ENCODE measurements at regions not wholly inside any gene's neighbourhood (a gene's known extent, or its start where the extent isn't known, plus 50 kb on each side); places are given as distances from the start of the nearest gene placed in this dataset.

DNA sequence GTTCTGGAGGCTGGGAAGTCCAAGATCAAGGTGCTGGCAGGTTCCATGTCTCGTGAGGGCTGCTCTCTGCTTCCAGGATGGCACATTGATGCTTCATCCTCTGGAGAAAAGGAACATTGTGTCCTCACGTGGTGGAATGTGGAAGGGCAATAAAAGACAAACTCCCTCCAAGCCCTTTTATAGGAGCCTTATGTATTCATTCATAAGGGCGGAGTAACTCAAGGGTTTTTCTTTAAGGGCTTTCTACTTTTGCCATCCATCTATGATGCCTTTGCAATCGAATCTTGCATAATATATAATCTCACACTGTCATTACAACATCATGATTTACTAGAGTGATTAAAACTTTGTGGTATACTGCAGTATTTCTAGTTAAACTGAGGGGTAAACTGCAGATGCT lies 132.7 kb upstream of the DDHD1 start:
- Histone ChIP-seq H3K9me3 (ENCODE audit: control insufficient read depth, low read length) (no peaks in the 10 kb centered on the region), H3K4me1 (ENCODE audit: control insufficient read depth, insufficient read depth, low read length, poor library complexity, severe bottlenecking) (no peaks in the 10 kb centered on the region), H3K36me3 (ENCODE audit: control insufficient read depth, insufficient read depth, low read length) (no peaks in the 10 kb centered on the region), H3K4me3 (ENCODE audit: insufficient read depth, low read depth, low read length, poor library complexity, severe bottlenecking) (no peak overlapping the region), H3K27me3 (replicated peaks; ENCODE audit: control insufficient read depth, insufficient read depth, low read length, poor library complexity, severe bottlenecking) (no peaks in the 10 kb centered on the region), H3K27ac (ENCODE audit: insufficient read depth, low read length, poor library complexity, severe bottlenecking) (no peak overlapping the region)
- DNase-seq, result no peak

DNA sequence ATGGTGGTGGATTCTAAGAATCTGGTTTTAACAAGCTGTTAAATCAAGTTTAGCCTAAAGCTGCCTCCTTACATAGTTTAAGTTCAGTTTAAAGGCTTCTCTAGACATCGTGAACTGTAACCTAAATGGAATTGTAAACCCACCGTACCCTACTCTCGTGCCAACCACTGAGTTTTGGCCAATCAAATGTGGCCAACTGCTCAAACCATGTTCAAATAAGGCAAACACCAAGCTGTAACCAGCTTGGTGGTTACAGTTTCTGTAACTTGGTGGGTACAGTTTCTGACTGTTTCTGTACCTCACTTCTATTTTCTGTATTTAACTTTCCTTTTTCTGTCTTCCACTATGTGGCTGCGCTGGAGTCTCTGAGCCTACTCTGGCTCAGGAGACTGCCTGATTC lies 131.9 kb upstream of the DDHD1 start:
- Histone ChIP-seq H3K27ac (ENCODE audit: insufficient read depth, low read length, poor library complexity, severe bottlenecking) (no peak overlapping the region), H3K36me3 (ENCODE audit: control insufficient read depth, insufficient read depth, low read length) (no peaks in the 10 kb centered on the region), H3K9me3 (ENCODE audit: control insufficient read depth, low read length) (no peaks in the 10 kb centered on the region), H3K4me3 (ENCODE audit: insufficient read depth, low read depth, low read length, poor library complexity, severe bottlenecking) (no peak overlapping the region), H3K27me3 (replicated peaks; ENCODE audit: control insufficient read depth, insufficient read depth, low read length, poor library complexity, severe bottlenecking) (no peaks in the 10 kb centered on the region), H3K4me1 (ENCODE audit: control insufficient read depth, insufficient read depth, low read length, poor library complexity, severe bottlenecking) (no peaks in the 10 kb centered on the region)
- DNase-seq, result no peak

DNA sequence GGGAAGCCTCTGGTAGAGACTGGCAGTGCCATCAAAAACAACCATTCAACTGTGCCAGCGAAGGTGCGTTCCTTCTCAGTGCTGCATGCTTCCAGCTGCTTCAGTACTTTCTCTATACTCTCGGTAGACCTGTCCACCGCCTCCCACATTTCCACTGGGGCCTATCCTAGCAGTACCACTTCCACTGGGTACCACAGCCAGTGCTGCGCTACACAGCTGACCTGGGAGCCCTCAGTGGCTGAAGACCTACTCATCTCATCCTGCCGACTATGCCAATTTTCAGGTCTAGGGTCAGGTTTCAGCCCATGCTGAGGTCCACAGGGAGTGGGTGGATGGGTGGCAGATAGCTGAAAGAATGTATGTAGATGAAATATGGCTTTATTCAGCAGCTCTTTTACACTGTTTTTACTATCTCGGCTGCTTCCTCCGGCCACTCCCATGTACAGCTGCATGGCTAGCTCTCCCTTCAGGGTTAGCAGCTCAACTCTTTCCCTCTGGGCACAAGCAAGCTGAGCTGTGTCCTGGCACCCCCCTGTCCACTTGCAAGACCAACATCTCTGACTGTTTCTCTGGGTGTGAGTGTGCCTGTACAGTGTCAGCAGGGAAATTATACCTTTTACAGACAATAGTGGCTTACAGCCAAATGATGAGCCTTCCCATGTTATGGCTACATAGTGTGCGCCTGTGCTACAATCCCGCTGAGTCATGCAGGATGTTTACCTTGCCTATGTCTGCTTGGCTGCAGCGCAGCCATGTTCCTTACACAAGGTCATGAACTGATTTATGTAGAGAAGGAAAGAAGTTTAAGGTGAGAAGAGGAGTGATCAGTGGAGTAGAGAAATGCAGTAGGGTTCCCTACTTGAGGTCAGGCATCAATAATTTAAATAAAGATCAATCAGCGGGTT lies 125.7 kb upstream of the DDHD1 start:
- no peaks in the 10 kb centered on the region for H3K4me1 ChIP-seq (ENCODE audit: control insufficient read depth, insufficient read depth, low read length, poor library complexity, severe bottlenecking)
- H3K27me3 ChIP-seq (replicated peaks; ENCODE audit: control insufficient read depth, insufficient read depth, low read length, poor library complexity, severe bottlenecking), result no peaks in the 10 kb centered on the region
- DNase-seq, result no peak
- no peaks in the 10 kb centered on the region for H3K36me3 ChIP-seq (ENCODE audit: control insufficient read depth, insufficient read depth, low read length)
- H3K27ac ChIP-seq (ENCODE audit: insufficient read depth, low read length, poor library complexity, severe bottlenecking), result no peak overlapping the region
- H3K4me3 ChIP-seq (ENCODE audit: insufficient read depth, low read depth, low read length, poor library complexity, severe bottlenecking), result no peak overlapping the region
- no peaks in the 10 kb centered on the region for H3K9me3 ChIP-seq (ENCODE audit: control insufficient read depth, low read length)

- H3K4me3 ChIP-seq (ENCODE audit: insufficient read depth, low read depth, low read length, poor library complexity, severe bottlenecking), result no peak overlapping the region
- H3K27me3 ChIP-seq (replicated peaks; ENCODE audit: control insufficient read depth, insufficient read depth, low read length, poor library complexity, severe bottlenecking), result no peaks in the 10 kb centered on the region
- H3K9me3 ChIP-seq (ENCODE audit: control insufficient read depth, low read length), result no peaks in the 10 kb centered on the region
- no peaks in the 10 kb centered on the region for H3K4me1 ChIP-seq (ENCODE audit: control insufficient read depth, insufficient read depth, low read length, poor library complexity, severe bottlenecking)
- DNase-seq, result no peak
- no peak overlapping the region for H3K27ac ChIP-seq (ENCODE audit: insufficient read depth, low read length, poor library complexity, severe bottlenecking)
- no peaks in the 10 kb centered on the region for H3K36me3 ChIP-seq (ENCODE audit: control insufficient read depth, insufficient read depth, low read length)
Measured at GRCh38 chr14:53273671-53274072, 120.5 kb upstream of the DDHD1 start.

GRCh38 chr14:53265025-53265424 lies 111.9 kb upstream of the DDHD1 start:
- no peaks in the 10 kb centered on the region for H3K36me3 ChIP-seq (ENCODE audit: control insufficient read depth, insufficient read depth, low read length)
- no peak for DNase-seq
- H3K4me1 ChIP-seq (ENCODE audit: control insufficient read depth, insufficient read depth, low read length, poor library complexity, severe bottlenecking), result no peaks in the 10 kb centered on the region
- H3K27me3 ChIP-seq (replicated peaks; ENCODE audit: control insufficient read depth, insufficient read depth, low read length, poor library complexity, severe bottlenecking), result no peaks in the 10 kb centered on the region
- no peaks in the 10 kb centered on the region for H3K9me3 ChIP-seq (ENCODE audit: control insufficient read depth, low read length)
- H3K4me3 ChIP-seq (ENCODE audit: insufficient read depth, low read depth, low read length, poor library complexity, severe bottlenecking), result no peak overlapping the region
- H3K27ac ChIP-seq (ENCODE audit: insufficient read depth, low read length, poor library complexity, severe bottlenecking), result no peak overlapping the region

DNA sequence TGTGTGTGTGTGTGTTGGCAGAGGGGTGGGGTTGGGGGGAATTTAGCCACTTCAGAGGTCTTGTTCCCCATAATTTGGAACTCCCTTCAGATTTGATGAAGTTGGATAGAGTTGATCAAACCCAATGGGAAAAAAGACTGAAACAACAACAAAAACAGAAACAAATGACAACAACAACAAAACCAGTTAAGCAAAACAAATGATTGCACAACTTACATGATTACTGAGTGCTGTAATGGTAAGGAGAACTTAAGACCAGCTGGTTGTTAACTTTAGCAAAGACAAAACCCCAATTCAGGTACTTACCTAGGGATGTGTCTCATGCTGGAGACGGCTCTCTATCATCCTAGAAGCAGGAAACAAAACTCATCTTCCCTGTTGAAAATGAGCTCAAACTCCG lies 107.8 kb upstream of the DDHD1 start:
- Histone ChIP-seq H3K27ac (ENCODE audit: insufficient read depth, low read length, poor library complexity, severe bottlenecking) (no peak overlapping the region), H3K27me3 (replicated peaks; ENCODE audit: control insufficient read depth, insufficient read depth, low read length, poor library complexity, severe bottlenecking) (no peaks in the 10 kb centered on the region), H3K9me3 (ENCODE audit: control insufficient read depth, low read length) (no peaks in the 10 kb centered on the region), H3K4me3 (ENCODE audit: insufficient read depth, low read depth, low read length, poor library complexity, severe bottlenecking) (no peak overlapping the region), H3K36me3 (ENCODE audit: control insufficient read depth, insufficient read depth, low read length) (no peaks in the 10 kb centered on the region), H3K4me1 (ENCODE audit: control insufficient read depth, insufficient read depth, low read length, poor library complexity, severe bottlenecking) (no peaks in the 10 kb centered on the region)
- no peak for DNase-seq

DNA sequence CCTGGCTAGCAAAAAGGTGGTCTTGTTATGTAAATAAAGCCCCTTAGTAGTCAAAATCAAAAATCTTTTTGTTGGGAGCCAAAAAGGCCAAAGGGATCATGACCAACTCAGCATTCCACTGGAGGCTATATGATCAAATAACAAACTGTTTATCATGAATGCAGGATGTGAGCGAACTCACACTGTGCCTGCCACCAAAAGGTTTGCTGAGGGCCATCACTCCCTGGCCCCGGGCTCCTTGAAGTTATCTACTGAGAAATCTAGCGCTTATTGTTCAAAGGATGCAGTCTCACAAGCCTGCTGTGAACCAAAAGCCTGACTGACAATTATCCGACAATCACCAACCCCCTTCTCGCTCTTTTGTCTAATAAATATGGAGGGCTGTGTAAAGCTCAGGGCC lies 107.2 kb upstream of the DDHD1 start:
- no peaks in the 10 kb centered on the region for H3K4me1 ChIP-seq (ENCODE audit: control insufficient read depth, insufficient read depth, low read length, poor library complexity, severe bottlenecking)
- DNase-seq, result no peak

DNA sequence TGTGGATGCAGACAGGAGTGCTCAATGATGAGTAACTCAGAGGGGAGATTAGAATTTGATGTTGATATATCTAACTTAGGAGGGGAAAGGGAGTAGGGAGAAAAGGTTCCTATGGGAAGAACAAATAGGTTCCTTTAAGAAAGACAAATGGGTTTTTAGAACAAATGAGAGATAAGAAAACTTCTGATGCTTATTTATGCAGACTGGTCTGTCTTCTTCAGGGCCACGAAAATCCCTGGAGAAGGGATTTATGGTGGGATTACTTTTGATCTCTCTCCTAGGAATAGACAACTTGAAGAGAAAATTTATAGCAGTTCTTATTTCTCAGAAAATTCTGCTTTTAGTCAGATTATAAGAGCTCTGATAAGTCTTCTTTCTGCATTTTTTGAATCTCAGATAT lies 99.0 kb upstream of the DDHD1 start:
- H3K4me3 ChIP-seq (ENCODE audit: insufficient read depth, low read depth, low read length, poor library complexity, severe bottlenecking), result no peak overlapping the region
- no peak overlapping the region for H3K27ac ChIP-seq (ENCODE audit: insufficient read depth, low read length, poor library complexity, severe bottlenecking)
- H3K36me3 ChIP-seq (ENCODE audit: control insufficient read depth, insufficient read depth, low read length), result no peaks in the 10 kb centered on the region
- H3K9me3 ChIP-seq (ENCODE audit: control insufficient read depth, low read length), result no peaks in the 10 kb centered on the region
- no peak for DNase-seq
- no peaks in the 10 kb centered on the region for H3K4me1 ChIP-seq (ENCODE audit: control insufficient read depth, insufficient read depth, low read length, poor library complexity, severe bottlenecking)
- H3K27me3 ChIP-seq (replicated peaks; ENCODE audit: control insufficient read depth, insufficient read depth, low read length, poor library complexity, severe bottlenecking), result no peaks in the 10 kb centered on the region

More for the DNA sequence above, 107.2 kb upstream of the DDHD1 start:
- Histone ChIP-seq H3K27ac (ENCODE audit: insufficient read depth, low read length, poor library complexity, severe bottlenecking) (no peak overlapping the region), H3K4me3 (ENCODE audit: insufficient read depth, low read depth, low read length, poor library complexity, severe bottlenecking) (no peak overlapping the region), H3K36me3 (ENCODE audit: control insufficient read depth, insufficient read depth, low read length) (no peaks in the 10 kb centered on the region), H3K27me3 (replicated peaks; ENCODE audit: control insufficient read depth, insufficient read depth, low read length, poor library complexity, severe bottlenecking) (no peaks in the 10 kb centered on the region), H3K9me3 (ENCODE audit: control insufficient read depth, low read length) (no peaks in the 10 kb centered on the region)

GRCh38 chr14:53249059-53249458 lies 95.9 kb upstream of the DDHD1 start:
- DNase-seq, result no peak

DNA sequence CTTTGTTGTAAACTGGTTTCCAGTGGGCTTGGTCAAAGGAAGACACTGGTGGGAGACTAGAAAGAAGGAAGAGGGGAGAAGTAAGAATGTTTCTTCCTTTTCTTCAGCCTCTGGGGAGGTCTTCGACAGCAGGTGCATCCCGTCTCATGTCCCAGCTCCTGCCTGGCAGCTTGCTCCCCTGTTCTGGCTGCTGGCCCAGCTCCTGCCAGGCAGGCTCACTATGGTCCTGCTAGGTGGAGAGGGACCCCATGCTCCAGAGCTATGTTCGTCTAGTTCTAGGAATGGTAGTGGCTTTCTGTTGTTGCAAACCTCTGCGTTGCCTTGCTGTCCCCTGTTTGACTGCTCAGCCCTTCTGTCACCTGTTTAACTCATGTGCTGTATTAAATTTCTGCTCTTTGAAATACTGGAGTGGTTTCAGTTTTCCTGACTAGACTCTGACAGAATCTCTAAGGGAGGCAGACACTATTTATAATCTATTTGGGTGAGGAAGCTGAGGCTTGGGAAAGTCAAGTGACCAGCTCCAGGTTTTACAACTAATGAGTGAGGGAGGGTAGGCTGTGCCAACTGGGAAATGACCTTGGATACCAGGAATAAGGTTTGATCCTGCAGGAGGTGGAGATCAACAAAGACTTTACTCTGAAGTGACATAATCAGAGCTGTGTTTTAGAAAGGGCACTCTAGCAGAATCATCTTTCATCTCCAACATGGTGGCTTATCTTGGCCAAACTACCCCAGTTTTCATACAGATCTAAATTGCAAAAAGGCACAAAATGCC lies 94.7 kb upstream of the DDHD1 start:
- no peak for DNase-seq
- H3K4me1 ChIP-seq (ENCODE audit: control insufficient read depth, insufficient read depth, low read length, poor library complexity, severe bottlenecking), result no peaks in the 10 kb centered on the region
- H3K36me3 ChIP-seq (ENCODE audit: control insufficient read depth, insufficient read depth, low read length), result no peaks in the 10 kb centered on the region
- H3K27ac ChIP-seq (ENCODE audit: insufficient read depth, low read length, poor library complexity, severe bottlenecking), result no peak overlapping the region
- no peaks in the 10 kb centered on the region for H3K27me3 ChIP-seq (replicated peaks; ENCODE audit: control insufficient read depth, insufficient read depth, low read length, poor library complexity, severe bottlenecking)
- no peak overlapping the region for H3K4me3 ChIP-seq (ENCODE audit: insufficient read depth, low read depth, low read length, poor library complexity, severe bottlenecking)
- H3K9me3 ChIP-seq (ENCODE audit: control insufficient read depth, low read length), result no peaks in the 10 kb centered on the region

More at GRCh38 chr14:53249059-53249458, 95.9 kb upstream of the DDHD1 start:
- no peak overlapping the region for H3K4me3 ChIP-seq (ENCODE audit: insufficient read depth, low read depth, low read length, poor library complexity, severe bottlenecking)
- H3K27ac ChIP-seq (ENCODE audit: insufficient read depth, low read length, poor library complexity, severe bottlenecking), result no peak overlapping the region
- H3K4me1 ChIP-seq (ENCODE audit: control insufficient read depth, insufficient read depth, low read length, poor library complexity, severe bottlenecking), result no peaks in the 10 kb centered on the region
- no peaks in the 10 kb centered on the region for H3K9me3 ChIP-seq (ENCODE audit: control insufficient read depth, low read length)
- H3K27me3 ChIP-seq (replicated peaks; ENCODE audit: control insufficient read depth, insufficient read depth, low read length, poor library complexity, severe bottlenecking), result no peaks in the 10 kb centered on the region
- H3K36me3 ChIP-seq (ENCODE audit: control insufficient read depth, insufficient read depth, low read length), result no peaks in the 10 kb centered on the region

Measured in effector memory CD4-positive, alpha-beta T cell (primary cell).